SJSA1 (cell line): ENCODE measurements at regions not wholly inside any gene's neighbourhood (a gene's known extent, or its start where the extent isn't known, plus 50 kb on each side); places are given as distances from the start of the nearest gene placed in this dataset.

Experiments
- DNase-seq, 2 experiments: peaks; one replicate each; pipeline ENCODE4 v3.0.0-alpha.2; 2015 to 2020; ENCODE audit warnings: low spot score in 2 of 2, low read depth in 1 of 2
- H3K27ac ChIP-seq: fragments of 250-450 bp; sonication (Bioruptor Pico); 2 replicates; pipeline ENCODE4 v1.5.1; 2020; ENCODE audit warnings: mild to moderate bottlenecking, moderate library complexity
- H3K27me3 ChIP-seq: fragments of 250-450 bp; sonication (Bioruptor Pico); replicated peaks from 2 replicates; pipeline ENCODE4 v1.5.1; 2020; ENCODE audit warnings: mild to moderate bottlenecking, moderate library complexity
- H3K36me3 ChIP-seq: fragments of 250-450 bp; sonication (Bioruptor Pico); 2 replicates; pipeline ENCODE4 v1.5.1; 2020; ENCODE audit warnings: mild to moderate bottlenecking
- H3K4me1 ChIP-seq: fragments of 250-450 bp; sonication (Bioruptor Pico); replicated peaks from 2 replicates; pipeline ENCODE4 v1.6.1; 2021; ENCODE audit warnings: mild to moderate bottlenecking
- H3K4me3 ChIP-seq: fragments of 250-450 bp; sonication (Bioruptor Pico); 2 replicates; pipeline ENCODE4 v1.5.1; 2020; ENCODE audit warnings: mild to moderate bottlenecking
- H3K9me3 ChIP-seq: fragments of 250-450 bp; sonication (Bioruptor Pico); replicated peaks from 2 replicates; pipeline ENCODE4 v1.5.1; 2020; ENCODE audit warnings: mild to moderate bottlenecking

- Histone ChIP-seq H3K4me1 (no peaks in the 10 kb centered on the region), H3K27ac (no peak overlapping the region), H3K9me3 (no peaks in the 10 kb centered on the region), H3K36me3 (no peaks in the 10 kb centered on the region), H3K4me3 (no peak overlapping the region), H3K27me3 (peaks cover 18% of the 10 kb centered on the region; the same call in 1 of the 2 replicates)
- no peak for DNase-seq
Observed at GRCh38 chr10:125482108-125482507, 200.9 kb downstream of the TEX36 start.

- H3K36me3 ChIP-seq, result no peaks in the 10 kb centered on the region
- H3K27me3 ChIP-seq, result peaks cover 11% of the 10 kb centered on the region; the same call in 1 of the 2 replicates
- no peak overlapping the region for H3K27ac ChIP-seq
- no peaks in the 10 kb centered on the region for H3K4me1 ChIP-seq
- no peaks in the 10 kb centered on the region for H3K9me3 ChIP-seq
- H3K4me3 ChIP-seq, result no peak overlapping the region
- DNase-seq, result no peak
Observed at GRCh38 chr10:125479059-125479458, 203.9 kb downstream of the TEX36 start.

DNA sequence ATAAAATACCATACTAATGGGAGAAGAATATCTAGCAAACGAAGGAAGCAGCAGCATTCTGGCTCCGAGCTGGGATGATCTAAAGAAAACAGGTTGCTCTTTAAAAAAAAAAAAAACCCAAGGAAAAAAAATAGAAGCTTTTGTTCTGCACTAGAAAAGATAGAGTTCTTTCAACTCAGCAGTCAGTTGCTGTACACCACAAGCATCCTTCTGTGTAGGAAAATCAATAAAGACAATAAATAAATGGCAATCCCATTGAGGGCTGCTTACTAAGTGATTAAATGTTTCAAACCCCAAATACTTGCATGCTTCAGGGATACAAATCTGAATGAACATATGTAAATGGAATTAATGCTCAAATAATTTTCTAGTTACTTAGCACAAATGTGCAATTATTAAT lies 207.1 kb downstream of the TEX36 start:
- Histone ChIP-seq H3K27ac (no peak overlapping the region), H3K36me3 (no peaks in the 10 kb centered on the region), H3K27me3 (peaks cover 9% of the 10 kb centered on the region), H3K9me3 (no peaks in the 10 kb centered on the region), H3K4me1 (no peaks in the 10 kb centered on the region), H3K4me3 (no peak overlapping the region)
- no peak for DNase-seq

DNA sequence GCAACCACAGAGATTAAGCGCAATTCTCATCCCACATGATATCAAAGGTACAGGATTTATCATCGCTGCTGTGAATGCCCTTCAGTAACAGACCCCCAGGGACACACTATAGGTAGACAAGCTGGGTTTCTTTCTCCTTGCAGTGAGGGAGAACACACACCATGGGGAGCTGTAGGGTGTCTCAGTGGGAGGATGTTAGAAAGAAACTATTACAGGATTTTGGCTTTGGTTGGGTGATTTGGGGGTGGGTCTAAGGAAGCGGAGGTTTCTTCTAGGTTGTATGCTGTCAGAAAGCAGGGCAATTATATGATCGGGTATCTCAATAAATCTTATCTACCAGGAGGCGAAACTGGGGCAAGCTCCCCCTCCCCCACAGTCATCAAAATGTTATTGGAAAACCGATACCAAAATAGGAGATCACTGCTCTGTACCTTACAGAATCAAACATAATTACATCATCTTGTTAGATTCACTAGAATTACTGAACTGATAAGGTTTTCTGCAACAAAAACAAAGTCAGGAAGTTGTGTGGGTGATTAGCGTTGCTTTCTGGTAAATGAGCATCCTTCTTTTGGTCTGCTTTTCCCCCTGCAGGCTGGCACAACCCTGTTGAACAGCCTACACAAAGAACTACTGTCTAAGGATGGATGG lies 209.7 kb downstream of the TEX36 start:
- DNase-seq, result no peak
- H3K27ac ChIP-seq, result no peak overlapping the region

GRCh38 chr10:125472010-125472607 lies 210.9 kb downstream of the TEX36 start:
- no peak for DNase-seq
- Histone ChIP-seq H3K36me3 (no peaks in the 10 kb centered on the region), H3K27ac (no peak overlapping the region), H3K4me1 (no peaks in the 10 kb centered on the region), H3K27me3 (peaks cover 9% of the 10 kb centered on the region), H3K4me3 (no peak overlapping the region), H3K9me3 (no peaks in the 10 kb centered on the region)

More for the DNA sequence above, 209.7 kb downstream of the TEX36 start:
- Histone ChIP-seq H3K9me3 (no peaks in the 10 kb centered on the region), H3K4me1 (no peaks in the 10 kb centered on the region), H3K4me3 (no peak overlapping the region), H3K27me3 (peaks cover 9% of the 10 kb centered on the region), H3K36me3 (no peaks in the 10 kb centered on the region)

- H3K36me3 ChIP-seq, result no peaks in the 10 kb centered on the region
- no peak overlapping the region for H3K4me3 ChIP-seq
- H3K27me3 ChIP-seq, result peaks cover 14% of the 10 kb centered on the region
- H3K4me1 ChIP-seq, result no peaks in the 10 kb centered on the region
- DNase-seq, result no peak
- no peak overlapping the region for H3K27ac ChIP-seq
- no peaks in the 10 kb centered on the region for H3K9me3 ChIP-seq
Observed at GRCh38 chr10:125468278-125468677, 214.7 kb downstream of the TEX36 start.

GRCh38 chr10:125466685-125467084 lies 216.3 kb downstream of the TEX36 start:
- H3K4me3 ChIP-seq, result no peak overlapping the region
- no peaks in the 10 kb centered on the region for H3K9me3 ChIP-seq
- H3K27ac ChIP-seq, result no peak overlapping the region
- no peaks in the 10 kb centered on the region for H3K36me3 ChIP-seq
- H3K27me3 ChIP-seq, result peaks cover 17% of the 10 kb centered on the region
- no peaks in the 10 kb centered on the region for H3K4me1 ChIP-seq
- no peak for DNase-seq

GRCh38 chr10:125462845-125463244 lies 220.1 kb downstream of the TEX36 start:
- Histone ChIP-seq H3K4me3 (no peak overlapping the region), H3K27me3 (peaks cover 10% of the 10 kb centered on the region; the same call in 1 of the 2 replicates), H3K4me1 (no peaks in the 10 kb centered on the region), H3K27ac (no peak overlapping the region), H3K9me3 (no peaks in the 10 kb centered on the region), H3K36me3 (no peaks in the 10 kb centered on the region)
- DNase-seq, result no peak

DNA sequence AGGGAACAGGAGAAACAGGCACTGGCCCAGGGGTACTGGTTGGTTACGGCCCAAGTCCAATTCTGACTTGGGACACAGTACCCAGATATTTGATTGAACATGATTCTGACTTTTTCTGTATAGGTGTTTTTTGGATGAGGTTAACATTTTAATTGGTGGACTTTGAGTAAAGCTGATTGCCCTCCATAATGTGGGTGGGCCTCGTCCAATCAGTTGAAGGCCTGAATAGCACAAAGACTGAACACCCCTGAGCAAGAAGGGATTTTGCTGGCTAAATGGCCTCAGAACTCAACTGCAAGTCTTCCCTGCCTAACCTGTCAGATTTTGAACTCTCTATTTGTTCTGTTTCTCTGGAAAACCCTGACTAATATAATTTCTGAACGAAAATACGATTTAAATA lies 222.6 kb downstream of the TEX36 start:
- Histone ChIP-seq H3K36me3 (no peaks in the 10 kb centered on the region), H3K4me1 (no peaks in the 10 kb centered on the region), H3K9me3 (no peaks in the 10 kb centered on the region), H3K27ac (no peak overlapping the region), H3K27me3 (peaks cover 10% of the 10 kb centered on the region; the same call in 1 of the 2 replicates), H3K4me3 (no peak overlapping the region)
- DNase-seq, result no peak

- no peaks in the 10 kb centered on the region; the same call in 1 of the 2 replicates for H3K27me3 ChIP-seq
- H3K36me3 ChIP-seq, result no peaks in the 10 kb centered on the region
- no peaks in the 10 kb centered on the region for H3K9me3 ChIP-seq
- no peak for DNase-seq
- H3K4me3 ChIP-seq, result no peak overlapping the region
- H3K27ac ChIP-seq, result no peak overlapping the region
- H3K4me1 ChIP-seq, result no peaks in the 10 kb centered on the region
Observed at GRCh38 chr10:125457406-125457805, 225.6 kb downstream of the TEX36 start.

GRCh38 chr10:125455855-125456254 lies 227.1 kb downstream of the TEX36 start:
- H3K4me1 ChIP-seq, result no peaks in the 10 kb centered on the region
- no peaks in the 10 kb centered on the region for H3K9me3 ChIP-seq
- H3K27ac ChIP-seq, result no peak overlapping the region
- no peak for DNase-seq
- H3K27me3 ChIP-seq, result no peaks in the 10 kb centered on the region
- no peaks in the 10 kb centered on the region for H3K36me3 ChIP-seq
- no peak overlapping the region for H3K4me3 ChIP-seq

- Histone ChIP-seq H3K27me3 (no peaks in the 10 kb centered on the region), H3K9me3 (no peaks in the 10 kb centered on the region), H3K27ac (no peak overlapping the region), H3K4me1 (no peaks in the 10 kb centered on the region), H3K36me3 (no peaks in the 10 kb centered on the region), H3K4me3 (no peak overlapping the region)
- DNase-seq, result no peak
Observed at GRCh38 chr10:125455431-125455830, 227.5 kb downstream of the TEX36 start.

DNA sequence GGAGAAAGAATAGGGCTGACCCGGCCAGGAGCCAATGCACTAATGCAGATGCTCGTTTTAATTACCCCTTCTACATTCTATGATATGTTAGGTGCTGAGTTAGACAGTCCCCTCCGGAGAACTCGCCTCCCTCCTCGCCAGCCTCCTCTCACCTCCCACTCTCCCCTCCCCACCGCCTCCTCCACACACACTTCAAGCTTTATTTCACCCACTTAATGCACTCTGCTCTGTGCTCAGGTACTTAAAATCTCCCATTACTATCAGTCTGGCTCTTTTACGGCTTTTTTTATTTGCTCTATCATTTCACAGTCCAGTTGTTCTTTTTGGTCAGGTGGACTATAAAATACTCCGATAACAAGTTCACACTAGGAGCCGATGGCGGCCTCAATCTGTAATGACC lies 231.6 kb downstream of the TEX36 start:
- no peak for DNase-seq
- Histone ChIP-seq H3K4me1 (no peaks in the 10 kb centered on the region), H3K27ac (no peak overlapping the region), H3K9me3 (no peaks in the 10 kb centered on the region), H3K36me3 (no peaks in the 10 kb centered on the region), H3K27me3 (0 out of 2 replicates have a peak, but pooled peaks cover 2% of the 10 kb centered on the region), H3K4me3 (no peak overlapping the region)

- no peak overlapping the region for H3K27ac ChIP-seq
- no peak overlapping the region for H3K4me3 ChIP-seq
- H3K9me3 ChIP-seq, result no peaks in the 10 kb centered on the region
- H3K4me1 ChIP-seq, result no peaks in the 10 kb centered on the region
- H3K27me3 ChIP-seq, result 0 out of 2 replicates have a peak, but pooled peaks cover 2% of the 10 kb centered on the region
- H3K36me3 ChIP-seq, result no peaks in the 10 kb centered on the region
- no peak for DNase-seq
Observed at GRCh38 chr10:125450218-125450617, 232.7 kb downstream of the TEX36 start.
